ENCODE measurements at regions not wholly inside any gene's neighbourhood (a gene's known extent, or its start where the extent isn't known, plus 50 kb on each side); places are given as distances from the start of the nearest gene placed in this dataset.

DNA sequence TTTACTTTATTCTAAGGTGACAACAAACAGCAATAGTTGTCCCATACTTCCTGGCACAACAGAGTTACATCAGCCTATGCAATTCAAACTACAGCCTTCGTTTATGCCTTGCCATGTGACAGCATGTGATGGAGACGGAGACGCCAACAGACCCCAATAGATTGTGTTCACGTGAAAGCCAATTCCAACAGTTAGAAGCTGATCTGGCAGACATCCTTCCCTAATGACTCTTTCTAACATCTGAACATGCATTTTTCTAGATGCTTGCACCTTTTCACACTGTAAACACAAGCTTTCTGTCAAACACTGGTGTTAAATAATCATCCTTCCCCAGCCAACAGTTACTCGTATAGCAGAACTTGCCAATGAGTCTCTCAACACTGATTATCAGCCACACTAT, 694.4 kb upstream of the ALCAM start:
- no peaks in the 10 kb centered on the region for H3K9me3 ChIP-seq
- H3K27me3 ChIP-seq: no peaks in the 10 kb centered on the region
- H3K36me3 ChIP-seq: no peaks in the 10 kb centered on the region
- no peak overlapping the region for H3K27ac ChIP-seq
- intact Hi-C loops (cut with DNase I): no loop called here
- H3K4me3 ChIP-seq: no peak overlapping the region
- H3K4me1 ChIP-seq: no peaks in the 10 kb centered on the region
- DNase-seq (ENCODE audit: extremely low spot score in 2 of 2): no peak
- TF ChIP-seq POLR2A (IDR thresholded peaks at IDR 0.05): no peak
- TF ChIP-seq, protein P1, sequence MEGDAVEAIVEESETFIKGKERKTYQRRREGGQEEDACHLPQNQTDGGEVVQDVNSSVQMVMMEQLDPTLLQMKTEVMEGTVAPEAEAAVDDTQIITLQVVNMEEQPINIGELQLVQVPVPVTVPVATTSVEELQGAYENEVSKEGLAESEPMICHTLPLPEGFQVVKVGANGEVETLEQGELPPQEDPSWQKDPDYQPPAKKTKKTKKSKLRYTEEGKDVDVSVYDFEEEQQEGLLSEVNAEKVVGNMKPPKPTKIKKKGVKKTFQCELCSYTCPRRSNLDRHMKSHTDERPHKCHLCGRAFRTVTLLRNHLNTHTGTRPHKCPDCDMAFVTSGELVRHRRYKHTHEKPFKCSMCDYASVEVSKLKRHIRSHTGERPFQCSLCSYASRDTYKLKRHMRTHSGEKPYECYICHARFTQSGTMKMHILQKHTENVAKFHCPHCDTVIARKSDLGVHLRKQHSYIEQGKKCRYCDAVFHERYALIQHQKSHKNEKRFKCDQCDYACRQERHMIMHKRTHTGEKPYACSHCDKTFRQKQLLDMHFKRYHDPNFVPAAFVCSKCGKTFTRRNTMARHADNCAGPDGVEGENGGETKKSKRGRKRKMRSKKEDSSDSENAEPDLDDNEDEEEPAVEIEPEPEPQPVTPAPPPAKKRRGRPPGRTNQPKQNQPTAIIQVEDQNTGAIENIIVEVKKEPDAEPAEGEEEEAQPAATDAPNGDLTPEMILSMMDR (IDR thresholded peaks at IDR 0.05): no peak
- no peak for TF ChIP-seq POLR2AphosphoS5 (IDR thresholded peaks at IDR 0.05; ENCODE audit: insufficient read depth in 1 of 2, low read depth in 1 of 2)

DNA sequence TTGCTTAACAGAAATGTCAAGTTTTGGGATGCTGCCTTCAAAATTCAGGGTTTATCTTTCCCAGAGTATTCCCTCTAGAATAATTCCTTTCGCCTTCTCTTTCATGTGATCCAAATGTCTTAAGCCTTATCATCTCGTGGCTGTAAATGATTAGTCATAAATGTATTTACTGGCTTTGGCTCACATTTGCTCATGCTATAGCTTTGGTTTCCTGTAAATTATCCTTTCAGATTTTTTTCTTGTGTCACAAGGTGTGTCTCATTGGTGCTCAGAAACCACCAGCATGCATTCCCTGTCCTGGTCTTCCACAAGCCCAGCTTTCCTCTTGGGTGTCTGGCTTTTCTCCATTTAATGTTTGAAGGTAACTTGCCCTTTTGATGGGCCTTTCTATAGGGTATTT, 692.7 kb upstream of the ALCAM start:
- Histone ChIP-seq H3K9me3 (no peaks in the 10 kb centered on the region), H3K4me3 (no peak overlapping the region), H3K4me1 (no peaks in the 10 kb centered on the region), H3K36me3 (no peaks in the 10 kb centered on the region), H3K27me3 (no peaks in the 10 kb centered on the region), H3K27ac (no peak overlapping the region)
- DNase-seq (ENCODE audit: extremely low spot score in 2 of 2): no peak
- intact Hi-C loops (cut with DNase I): no loop called here
- TF ChIP-seq POLR2A (IDR thresholded peaks at IDR 0.05): no peak
- TF ChIP-seq POLR2AphosphoS5 (IDR thresholded peaks at IDR 0.05; ENCODE audit: insufficient read depth in 1 of 2, low read depth in 1 of 2): no peak
- TF ChIP-seq, protein P1 (IDR thresholded peaks at IDR 0.05): no peak

DNA sequence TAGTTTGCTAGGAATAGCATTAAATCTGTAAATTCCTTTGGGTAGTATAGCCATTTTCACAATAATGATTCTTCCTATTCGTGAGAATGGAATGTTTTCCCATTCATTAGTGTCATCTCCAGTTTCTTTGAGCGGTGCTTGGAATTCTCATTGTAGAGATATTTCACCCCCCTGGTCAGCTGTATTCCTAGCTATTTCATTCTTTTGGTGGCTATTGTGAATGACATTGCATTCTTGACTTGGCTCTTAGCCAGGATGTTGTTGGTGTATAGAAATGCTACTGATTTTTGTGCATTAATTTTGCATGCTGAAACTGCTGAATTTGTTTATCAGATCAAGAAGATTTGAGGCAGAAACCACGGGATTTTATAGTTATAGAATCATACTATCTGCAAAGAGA, 690.5 kb upstream of the ALCAM start:
- TF ChIP-seq POLR2A (IDR thresholded peaks at IDR 0.05): no peak
- TF ChIP-seq, protein P1 (IDR thresholded peaks at IDR 0.05): no peak
- TF ChIP-seq POLR2AphosphoS5 (IDR thresholded peaks at IDR 0.05; ENCODE audit: insufficient read depth in 1 of 2, low read depth in 1 of 2): no peak
- intact Hi-C loops (cut with DNase I): no loop called here
- DNase-seq (ENCODE audit: extremely low spot score in 2 of 2): no peak

DNA sequence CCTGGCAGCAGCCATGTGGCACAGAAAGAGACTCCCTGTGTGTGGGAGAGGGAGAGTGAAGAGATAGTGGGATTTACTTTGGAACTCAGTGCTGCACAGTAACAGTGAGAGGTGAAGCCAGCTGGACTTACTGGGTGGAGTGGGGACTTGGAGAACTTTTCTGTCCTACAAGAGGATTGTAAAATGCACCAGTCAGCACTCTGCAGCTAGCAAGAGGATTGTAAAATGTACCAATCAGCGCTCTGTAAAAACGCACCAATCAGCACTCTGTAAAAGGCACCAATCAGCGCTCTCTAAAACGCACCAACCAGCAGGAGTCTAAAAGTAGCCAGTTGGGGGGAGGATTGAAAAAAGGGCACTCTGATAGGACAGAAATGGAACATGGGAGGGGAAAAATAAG, 688.8 kb upstream of the ALCAM start:
- Histone ChIP-seq H3K27ac (no peak overlapping the region), H3K27me3 (no peaks in the 10 kb centered on the region), H3K4me1 (no peaks in the 10 kb centered on the region), H3K4me3 (no peak overlapping the region), H3K36me3 (no peaks in the 10 kb centered on the region), H3K9me3 (no peaks in the 10 kb centered on the region)
- TF ChIP-seq POLR2AphosphoS5 (IDR thresholded peaks at IDR 0.05; ENCODE audit: insufficient read depth in 1 of 2, low read depth in 1 of 2): no peak
- TF ChIP-seq, protein P1 (IDR thresholded peaks at IDR 0.05): no peak
- no peak for TF ChIP-seq POLR2A (IDR thresholded peaks at IDR 0.05)
- no peak for DNase-seq (ENCODE audit: extremely low spot score in 2 of 2)
- intact Hi-C loops (cut with DNase I): no loop called here

More for the DNA sequence above, 690.5 kb upstream of the ALCAM start:
- Histone ChIP-seq H3K36me3 (no peaks in the 10 kb centered on the region), H3K4me3 (no peak overlapping the region), H3K9me3 (no peaks in the 10 kb centered on the region), H3K27ac (no peak overlapping the region), H3K4me1 (no peaks in the 10 kb centered on the region), H3K27me3 (no peaks in the 10 kb centered on the region)

DNA sequence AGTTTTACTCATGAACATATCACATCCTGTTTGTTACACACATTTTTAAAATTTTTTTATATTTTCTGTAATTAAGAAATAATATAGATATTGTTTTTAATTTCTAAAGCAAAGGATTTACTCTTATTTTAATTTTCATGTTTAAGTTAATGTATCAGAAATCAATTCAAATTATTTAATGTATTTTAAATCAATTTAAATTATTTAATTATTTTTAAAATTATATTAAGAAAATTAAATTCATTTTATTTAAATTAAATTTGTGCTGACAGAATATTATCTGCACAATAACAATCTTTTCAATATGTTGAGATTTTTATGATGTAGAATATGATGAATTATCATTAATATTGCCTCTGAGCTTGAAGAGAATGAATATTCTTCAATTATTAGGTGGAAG, 681.2 kb upstream of the ALCAM start:
- TF ChIP-seq POLR2A (IDR thresholded peaks at IDR 0.05): no peak
- Histone ChIP-seq H3K36me3 (no peaks in the 10 kb centered on the region), H3K9me3 (no peaks in the 10 kb centered on the region), H3K27ac (no peak overlapping the region), H3K4me1 (no peaks in the 10 kb centered on the region), H3K27me3 (no peaks in the 10 kb centered on the region), H3K4me3 (no peak overlapping the region)
- intact Hi-C loops (cut with DNase I): no loop called here
- no peak for DNase-seq (ENCODE audit: extremely low spot score in 2 of 2)

DNA sequence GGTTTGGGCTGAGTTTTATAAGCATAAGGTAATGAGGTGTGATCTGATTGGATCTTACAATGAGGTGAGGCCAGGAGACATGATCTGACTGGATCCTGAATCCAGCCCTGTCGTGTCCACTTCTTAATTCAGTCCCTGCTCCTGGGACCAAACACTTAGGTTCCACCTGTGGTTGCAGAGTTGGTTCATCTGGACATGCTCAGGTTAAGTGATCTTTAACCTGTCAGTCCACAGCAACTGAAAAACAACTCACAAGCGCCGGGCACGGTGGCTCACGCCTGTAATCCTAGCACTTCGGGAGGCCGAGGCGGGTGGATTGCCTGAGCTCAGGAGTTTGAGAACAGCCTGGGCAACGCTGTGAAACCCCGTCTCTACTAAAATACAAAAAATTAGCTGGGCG, 679.3 kb upstream of the ALCAM start:
- Histone ChIP-seq H3K4me3 (no peak overlapping the region), H3K27ac (no peak overlapping the region), H3K36me3 (no peaks in the 10 kb centered on the region), H3K4me1 (no peaks in the 10 kb centered on the region), H3K9me3 (no peaks in the 10 kb centered on the region), H3K27me3 (no peaks in the 10 kb centered on the region)
- no peak for TF ChIP-seq POLR2A (IDR thresholded peaks at IDR 0.05)
- TF ChIP-seq, protein P1 (IDR thresholded peaks at IDR 0.05): no peak
- no peak for TF ChIP-seq POLR2AphosphoS5 (IDR thresholded peaks at IDR 0.05; ENCODE audit: insufficient read depth in 1 of 2, low read depth in 1 of 2)
- intact Hi-C loops (cut with DNase I): no loop called here
- no peak for DNase-seq (ENCODE audit: extremely low spot score in 2 of 2)
